GM21447 (cell line): ENCODE measurements at regions not wholly inside any gene's neighbourhood (a gene's known extent, or its start where the extent isn't known, plus 50 kb on each side); places are given as distances from the start of the nearest gene placed in this dataset.
"Not testable (repeated sequence)": the region's sequence is repeated elsewhere in the genome, so short reads cannot be mapped to it uniquely, and the experiment has no call there.

ENCODE experiments used
- ATAC-seq: cut with Tn5 transposase; IDR thresholded peaks from one replicate; pipeline ENCODE4 v1.9.1; 2021; ENCODE audit not compliant: unreplicated experiment

- ATAC-seq: no peak
Observed at GRCh38 chr2:160583813-160584537, 90.4 kb upstream of the RBMS1 start.

DNA sequence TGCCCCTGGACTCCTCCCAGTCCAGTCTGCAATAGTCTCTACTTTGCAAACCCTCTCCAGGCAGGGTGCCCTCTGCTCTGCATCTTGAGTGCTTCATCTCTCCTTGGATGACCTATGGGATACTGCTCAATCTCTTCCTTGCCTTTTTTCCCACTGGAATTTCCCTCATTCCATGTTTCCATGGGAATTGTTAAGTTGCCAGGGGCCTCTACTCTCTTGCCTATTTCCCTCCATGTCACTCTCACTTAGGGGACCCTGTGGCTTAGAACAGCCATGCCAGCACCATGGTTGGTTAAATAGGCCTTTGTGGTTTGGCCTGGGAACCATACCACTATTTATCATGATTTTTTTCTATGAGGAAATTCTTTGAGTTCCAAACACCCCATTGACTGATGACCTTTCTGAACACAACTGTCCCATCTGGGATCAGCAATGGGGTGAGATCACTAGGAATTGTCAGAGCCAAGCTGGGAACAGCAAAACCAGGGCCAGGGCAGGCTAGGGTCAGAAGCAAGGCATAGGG is 91.4 kb upstream of the RBMS1 start:
- ATAC-seq: no peak

GRCh38 chr2:160590664-160591063 is 97.1 kb upstream of the RBMS1 start:
- no peak for ATAC-seq

GRCh38 chr2:160592401-160592800 is 98.8 kb upstream of the RBMS1 start:
- no peak for ATAC-seq

GRCh38 chr2:160592993-160593392 is 99.4 kb upstream of the RBMS1 start:
- no peak for ATAC-seq

GRCh38 chr2:160596441-160596840 is 102.8 kb upstream of the RBMS1 start:
- ATAC-seq: no peak

DNA sequence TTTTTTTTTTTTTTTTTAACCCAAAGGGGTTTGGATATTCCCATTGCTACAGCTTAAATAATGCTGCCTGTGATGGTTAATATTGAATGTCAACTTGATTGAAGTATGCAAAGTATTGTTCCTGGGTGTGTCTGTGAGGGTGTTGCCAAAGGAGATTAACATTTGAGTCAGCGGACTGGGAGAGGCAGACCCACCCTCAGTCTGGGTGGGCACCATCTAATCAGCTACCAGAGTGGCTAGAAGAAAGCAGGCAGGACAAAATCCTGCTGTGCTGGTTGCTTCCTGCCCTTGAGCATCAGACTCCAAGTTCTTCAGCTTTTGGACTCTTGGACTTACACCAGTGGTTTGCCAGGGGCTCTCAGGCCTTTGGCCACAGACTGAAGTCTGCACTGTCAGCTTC is 106.8 kb upstream of the RBMS1 start:
- ATAC-seq: not testable (repeated sequence)

DNA sequence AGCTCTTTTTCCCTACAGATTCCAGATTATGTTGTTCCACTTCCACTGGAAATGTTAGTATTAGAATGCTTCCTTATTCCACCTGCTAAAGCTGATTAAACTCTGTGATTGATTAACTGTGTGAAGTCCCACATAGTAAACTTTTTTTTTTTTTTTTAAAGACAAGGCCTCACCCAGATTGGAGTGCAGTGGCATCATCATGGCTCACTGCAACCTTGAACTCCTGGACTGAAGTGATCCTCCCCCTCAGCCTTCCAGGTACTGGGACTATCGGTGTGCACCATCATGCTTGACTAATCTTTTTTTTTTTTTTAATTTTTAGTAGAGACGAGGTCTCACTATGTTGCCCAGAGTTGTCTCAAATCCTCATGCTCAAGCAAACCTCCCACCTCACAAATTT is 108.5 kb upstream of the RBMS1 start:
- no peak for ATAC-seq

DNA sequence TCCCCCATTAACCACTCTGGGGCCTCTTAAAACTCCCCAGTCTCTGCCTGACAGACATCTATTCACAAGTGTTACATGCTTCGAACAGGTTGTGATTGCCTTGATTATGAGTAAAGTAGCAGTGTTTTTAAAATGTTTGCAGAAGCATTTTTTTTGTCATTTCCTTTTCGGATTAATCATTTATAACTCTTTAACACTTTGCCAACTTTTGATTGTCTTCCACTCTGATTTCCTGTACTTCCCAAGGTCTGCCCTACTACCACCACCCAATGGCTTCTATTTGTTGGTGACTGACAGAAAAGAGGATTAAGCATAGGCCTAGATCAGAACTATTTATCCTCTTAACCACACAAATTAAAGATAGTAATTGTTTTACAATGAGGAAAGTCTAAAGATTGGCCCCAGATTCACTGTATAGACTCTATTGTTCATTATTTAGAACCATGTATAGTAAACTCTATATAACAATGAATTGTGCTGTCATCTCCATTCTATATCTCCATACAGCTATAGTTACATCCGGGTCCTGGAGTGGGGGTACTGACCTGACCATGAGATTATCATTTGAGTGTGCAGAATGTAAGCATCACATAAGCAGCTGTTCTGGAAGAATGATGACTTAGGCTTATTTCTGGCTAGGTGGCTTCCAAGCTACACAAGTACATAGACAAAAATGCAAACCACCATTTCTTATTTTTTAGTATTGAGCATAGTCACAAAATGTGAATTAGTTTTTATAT is 110.3 kb upstream of the RBMS1 start:
- ATAC-seq: no peak

DNA sequence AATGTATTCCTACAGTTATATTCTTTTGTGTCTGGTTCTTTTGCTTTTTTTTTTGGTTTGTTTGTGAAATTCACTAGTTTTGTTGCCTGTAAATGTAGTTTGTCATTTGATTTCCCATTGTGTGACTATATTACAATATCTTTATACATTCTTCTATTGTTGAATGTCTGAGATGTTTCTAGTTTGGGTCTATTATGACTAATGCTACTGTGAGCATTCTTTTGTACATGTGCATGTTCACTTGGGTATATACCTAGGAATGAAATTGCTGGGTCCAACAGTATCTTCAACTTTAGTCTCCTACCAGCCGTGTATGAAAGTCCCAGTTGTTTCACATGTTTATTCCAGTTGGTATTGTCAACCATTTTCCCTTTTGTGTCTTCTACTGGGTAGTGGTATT is 112.7 kb upstream of the RBMS1 start:
- no peak for ATAC-seq

- no peak for ATAC-seq
Observed at GRCh38 chr2:160608599-160608998, 115.0 kb upstream of the RBMS1 start.

DNA sequence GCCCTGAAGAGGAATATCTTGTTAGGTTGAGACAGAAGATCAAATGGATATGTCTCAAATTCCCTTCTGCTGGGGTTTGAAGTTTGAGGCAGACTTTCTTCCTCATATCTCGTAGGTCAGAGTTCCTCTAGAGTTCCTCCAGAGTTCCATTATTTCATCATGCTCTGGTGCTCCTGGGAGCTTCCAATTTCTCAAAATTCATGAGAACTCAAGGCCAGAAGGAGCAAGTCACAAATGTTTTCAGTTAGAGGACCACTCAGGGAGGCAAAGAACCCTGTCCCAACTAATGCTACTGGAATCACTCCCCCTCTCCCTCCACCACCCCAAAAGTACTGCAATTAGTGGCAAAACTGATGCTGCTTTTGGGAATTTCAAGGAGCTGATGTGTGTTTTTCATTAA is 115.7 kb upstream of the RBMS1 start:
- no peak for ATAC-seq

DNA sequence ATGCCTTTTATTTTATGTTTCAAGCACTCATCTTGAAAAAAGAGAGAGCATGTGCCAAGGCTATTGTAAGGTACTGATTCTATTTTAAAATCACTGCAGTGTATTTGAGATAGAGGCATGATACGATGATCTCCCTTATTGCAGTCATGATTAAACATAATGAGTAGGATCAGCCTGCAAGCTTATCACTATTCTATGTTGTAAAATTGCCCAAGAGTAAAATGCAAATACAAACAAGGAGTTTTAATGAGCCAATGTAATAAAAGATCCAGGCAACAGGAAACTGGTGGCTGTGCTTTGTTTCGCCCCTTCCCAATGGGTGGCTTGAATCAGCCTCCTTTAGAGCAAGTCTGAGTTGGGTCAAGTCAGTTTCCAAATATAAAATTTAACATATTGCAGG is 116.4 kb upstream of the RBMS1 start:
- ATAC-seq: no peak

DNA sequence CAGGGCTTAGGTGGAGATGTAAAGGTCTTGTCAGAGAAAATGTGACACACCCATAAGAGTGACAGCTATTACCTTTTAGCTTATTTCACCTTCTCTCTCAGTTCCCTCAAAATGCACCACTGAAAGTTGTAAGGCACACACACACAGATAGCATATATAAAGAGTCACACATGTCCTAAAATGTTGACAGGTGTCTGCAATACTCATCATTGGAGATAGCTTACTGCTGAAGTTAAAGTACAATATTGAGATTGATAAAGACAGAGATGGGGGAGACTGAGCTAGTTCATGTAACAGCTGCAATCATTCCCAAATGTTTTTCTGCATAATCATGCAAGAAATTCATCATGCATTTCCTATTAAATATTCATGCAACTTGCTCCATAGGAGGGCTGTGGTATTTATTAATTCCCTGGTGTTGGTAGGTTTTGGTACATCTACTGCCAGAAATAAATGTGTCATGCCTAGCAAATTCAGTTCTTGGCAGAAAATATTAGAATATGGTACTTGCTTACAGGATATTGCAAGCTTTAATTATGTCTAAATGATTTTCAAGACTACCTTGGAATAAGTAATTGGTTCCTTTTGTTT is 118.8 kb upstream of the RBMS1 start:
- ATAC-seq: no peak

- no peak for ATAC-seq
Observed at GRCh38 chr2:160613466-160614153, 120.0 kb upstream of the RBMS1 start.

- no peak for ATAC-seq
Observed at GRCh38 chr2:160614391-160614790, 120.8 kb upstream of the RBMS1 start.

- ATAC-seq: no peak
Observed at GRCh38 chr2:160615706-160616105, 122.1 kb upstream of the RBMS1 start.

DNA sequence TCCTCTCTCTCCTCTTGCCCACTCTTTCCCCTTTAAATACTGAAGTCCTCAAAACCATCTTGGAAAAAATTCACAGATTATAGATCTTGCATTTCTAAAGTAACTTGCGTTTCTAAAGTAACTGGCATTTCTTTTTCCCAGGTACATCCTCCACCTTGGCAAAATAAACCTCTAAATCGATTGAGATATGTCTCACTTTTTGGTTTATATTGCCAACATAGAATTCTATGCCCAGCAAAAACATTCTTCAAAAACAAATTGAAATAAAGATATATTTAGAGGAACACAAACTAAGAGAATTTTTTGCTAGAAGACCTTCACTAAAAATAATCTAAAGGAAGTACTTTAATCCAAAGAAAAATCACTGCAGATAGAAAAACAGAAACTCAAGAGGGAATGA is 122.5 kb upstream of the RBMS1 start:
- no peak for ATAC-seq

- ATAC-seq: no peak
Observed at GRCh38 chr2:160621748-160622147, 128.1 kb upstream of the RBMS1 start.

DNA sequence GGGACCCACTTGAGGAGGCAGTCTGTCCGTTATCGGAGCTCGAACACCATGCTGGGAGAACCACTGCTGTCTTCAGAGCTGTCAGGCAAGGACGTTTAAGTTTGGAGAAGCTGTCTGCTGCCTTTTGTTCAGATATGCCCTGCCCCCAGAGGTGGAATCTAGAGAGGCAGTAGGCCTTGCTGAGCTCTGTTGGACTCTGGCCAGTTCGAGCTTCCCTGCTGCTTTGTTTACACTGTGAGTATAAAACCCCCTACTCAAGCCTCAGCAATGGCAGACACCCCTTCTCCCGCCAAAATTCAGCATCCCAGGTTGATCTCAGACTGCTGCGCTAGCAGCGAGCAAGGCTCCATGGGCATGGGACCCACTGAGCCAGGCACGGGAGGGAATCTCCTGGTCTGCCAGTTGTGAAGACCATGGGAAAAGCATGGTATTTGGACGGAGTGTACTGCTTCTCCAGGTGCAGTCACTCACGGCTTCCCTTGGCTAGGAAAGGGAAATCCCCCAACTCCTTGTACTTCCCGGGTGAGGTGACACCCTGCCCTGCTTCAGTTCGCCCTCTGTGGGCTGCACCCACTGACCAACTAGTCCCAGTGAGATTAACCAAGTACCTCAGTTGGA is 134.5 kb upstream of the RBMS1 start:
- not testable (repeated sequence) for ATAC-seq

GRCh38 chr2:160628811-160629210 is 135.2 kb upstream of the RBMS1 start:
- ATAC-seq: no peak
